ENCODE measurements at regions not wholly inside any gene's neighbourhood (a gene's known extent, or its start where the extent isn't known, plus 50 kb on each side); places are given as distances from the start of the nearest gene placed in this dataset.

GRCh38 chr1:98130408-98130807, 209.6 kb upstream of the DPYD start:
- H3K27ac ChIP-seq (ENCODE audit: low read depth in 1 of 2, low read length in 2 of 2): no peak overlapping the region
- no peaks in the 10 kb centered on the region for H3K4me1 ChIP-seq (ENCODE audit: control insufficient read depth in 1 of 2, insufficient read depth in 2 of 2, low read length in 2 of 2)
- Mint-ChIP-seq H3K4me1 (no peaks in the 10 kb centered on the region), H3K9me3 (peaks cover 0 to 2% (median 0%) of the 10 kb centered on the region in 7 donors), H3K27me3 (ENCODE audit: low read depth in 3 of 3) (peaks cover 0 to 2% (median 0%) of the 10 kb centered on the region in 3 donors), H3K27ac (no peak overlapping the region), H3K4me3 (no peak overlapping the region), H3K36me3 (no peaks in the 10 kb centered on the region)
- no peaks in the 10 kb centered on the region for H3K79me2 ChIP-seq (ENCODE audit: insufficient read depth, low read length)
- no peak overlapping the region for H3K4me2 ChIP-seq (replicated peaks; ENCODE audit: extremely low read depth, low read length, poor library complexity, severe bottlenecking)
- TF ChIP-seq CTCF (IDR thresholded peaks at IDR 0.05): no peak
- intact Hi-C loops (cut with micrococcal nuclease): no loop called here
- no peaks in the 10 kb centered on the region for H3K36me3 ChIP-seq (replicated peaks in 1 of 2; ENCODE audit: control insufficient read depth in 1 of 2, insufficient read depth in 2 of 2, low read length in 2 of 2)
- DNase-seq: no peak
- no peak overlapping the region for H2AFZ ChIP-seq (ENCODE audit: insufficient read depth, low read depth, low read length, poor library complexity, severe bottlenecking)
- no peaks in the 10 kb centered on the region for H4K20me1 ChIP-seq (ENCODE audit: insufficient read depth, low read length)
- H3K27me3 ChIP-seq (ENCODE audit: control insufficient read depth in 2 of 2, insufficient read depth in 2 of 2, low read length in 2 of 2): no peaks in the 10 kb centered on the region
- WGBS (ENCODE audit: insufficient coverage): no CpG with 5 or more reads among the region's 1 CpG
- no peak overlapping the region for H3K4me3 ChIP-seq (replicated peaks in 1 of 3; ENCODE audit: low read depth in 2 of 3, low read length in 3 of 3)
- no peak overlapping the region for H3K9ac ChIP-seq (ENCODE audit: insufficient read depth, low read length, poor library complexity, severe bottlenecking)
- H3K9me3 ChIP-seq (replicated peaks in 1 of 2; ENCODE audit: control insufficient read depth in 1 of 2, insufficient read depth in 1 of 2, low read length in 2 of 2): no peaks in the 10 kb centered on the region

- Histone ChIP-seq H3K9me3 (replicated peaks in 1 of 2; ENCODE audit: control insufficient read depth in 1 of 2, insufficient read depth in 1 of 2, low read length in 2 of 2) (no peaks in the 10 kb centered on the region), H2AFZ (ENCODE audit: insufficient read depth, low read depth, low read length, poor library complexity, severe bottlenecking) (no peak overlapping the region), H3K9ac (ENCODE audit: insufficient read depth, low read length, poor library complexity, severe bottlenecking) (no peak overlapping the region), H3K36me3 (replicated peaks in 1 of 2; ENCODE audit: control insufficient read depth in 1 of 2, insufficient read depth in 2 of 2, low read length in 2 of 2) (no peaks in the 10 kb centered on the region), H4K20me1 (ENCODE audit: insufficient read depth, low read length) (no peaks in the 10 kb centered on the region), H3K27me3 (ENCODE audit: control insufficient read depth in 2 of 2, insufficient read depth in 2 of 2, low read length in 2 of 2) (no peaks in the 10 kb centered on the region), H3K27ac (ENCODE audit: low read depth in 1 of 2, low read length in 2 of 2) (no peak overlapping the region), H3K79me2 (ENCODE audit: insufficient read depth, low read length) (no peaks in the 10 kb centered on the region), H3K4me1 (ENCODE audit: control insufficient read depth in 1 of 2, insufficient read depth in 2 of 2, low read length in 2 of 2) (no peaks in the 10 kb centered on the region), H3K4me2 (replicated peaks; ENCODE audit: extremely low read depth, low read length, poor library complexity, severe bottlenecking) (no peak overlapping the region), H3K4me3 (replicated peaks in 1 of 3; ENCODE audit: low read depth in 2 of 3, low read length in 3 of 3) (no peak overlapping the region)
- intact Hi-C loops (cut with micrococcal nuclease): no loop called here
- no peaks in the 10 kb centered on the region for H3K36me3 Mint-ChIP-seq
- peaks cover 0 to 4% (median 0%) of the 10 kb centered on the region in 7 donors for H3K9me3 Mint-ChIP-seq
- no peak overlapping the region for H3K4me3 Mint-ChIP-seq
- no peak for DNase-seq
- WGBS (ENCODE audit: insufficient coverage): no CpG with 5 or more reads among the region's 1 CpG
- H3K27ac Mint-ChIP-seq: no peak overlapping the region
- TF ChIP-seq CTCF (IDR thresholded peaks at IDR 0.05): no peak
- no peaks in the 10 kb centered on the region for H3K4me1 Mint-ChIP-seq
- peaks cover 0 to 2% (median 0%) of the 10 kb centered on the region in 3 donors for H3K27me3 Mint-ChIP-seq (ENCODE audit: low read depth in 3 of 3)
Measured at GRCh38 chr1:98129491-98129890, 208.7 kb upstream of the DPYD start.
